ENCODE measurements at regions not wholly inside any gene's neighbourhood (a gene's known extent, or its start where the extent isn't known, plus 50 kb on each side); places are given as distances from the start of the nearest gene placed in this dataset.

DNA sequence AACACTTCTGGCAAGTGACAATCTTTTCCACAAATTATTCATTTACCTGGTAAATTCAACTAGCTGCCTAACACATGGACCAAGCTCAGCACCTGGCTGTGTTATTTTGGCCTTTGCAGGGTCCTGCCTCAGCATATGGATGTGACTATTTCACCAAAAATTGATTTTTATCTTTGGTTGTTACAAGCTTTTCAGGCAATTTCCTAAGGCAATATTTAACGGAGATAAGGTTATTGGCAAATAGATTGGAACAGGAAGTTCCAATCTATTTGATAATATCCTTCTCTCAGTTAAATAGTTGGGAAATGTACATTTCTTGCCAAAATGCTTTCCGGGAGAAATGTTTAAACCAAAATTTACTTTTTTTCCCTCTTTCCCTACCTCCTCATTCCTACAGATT is 415.2 kb upstream of the SMARCA2 start:
- TF ChIP-seq, protein P1, sequence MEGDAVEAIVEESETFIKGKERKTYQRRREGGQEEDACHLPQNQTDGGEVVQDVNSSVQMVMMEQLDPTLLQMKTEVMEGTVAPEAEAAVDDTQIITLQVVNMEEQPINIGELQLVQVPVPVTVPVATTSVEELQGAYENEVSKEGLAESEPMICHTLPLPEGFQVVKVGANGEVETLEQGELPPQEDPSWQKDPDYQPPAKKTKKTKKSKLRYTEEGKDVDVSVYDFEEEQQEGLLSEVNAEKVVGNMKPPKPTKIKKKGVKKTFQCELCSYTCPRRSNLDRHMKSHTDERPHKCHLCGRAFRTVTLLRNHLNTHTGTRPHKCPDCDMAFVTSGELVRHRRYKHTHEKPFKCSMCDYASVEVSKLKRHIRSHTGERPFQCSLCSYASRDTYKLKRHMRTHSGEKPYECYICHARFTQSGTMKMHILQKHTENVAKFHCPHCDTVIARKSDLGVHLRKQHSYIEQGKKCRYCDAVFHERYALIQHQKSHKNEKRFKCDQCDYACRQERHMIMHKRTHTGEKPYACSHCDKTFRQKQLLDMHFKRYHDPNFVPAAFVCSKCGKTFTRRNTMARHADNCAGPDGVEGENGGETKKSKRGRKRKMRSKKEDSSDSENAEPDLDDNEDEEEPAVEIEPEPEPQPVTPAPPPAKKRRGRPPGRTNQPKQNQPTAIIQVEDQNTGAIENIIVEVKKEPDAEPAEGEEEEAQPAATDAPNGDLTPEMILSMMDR (IDR thresholded peaks at IDR 0.05; ENCODE audit: insufficient read depth, low read length, poor library complexity, severe bottlenecking) = no peak
- no peak for TF ChIP-seq EZH2phosphoT487 (conservative IDR thresholded peaks at IDR 0.05; ENCODE audit: low read length)
